GM21360 (cell line): ENCODE measurements at regions not wholly inside any gene's neighbourhood (a gene's known extent, or its start where the extent isn't known, plus 50 kb on each side); places are given as distances from the start of the nearest gene placed in this dataset.
"Not testable (repeated sequence)": the region's sequence is repeated elsewhere in the genome, so short reads cannot be mapped to it uniquely, and the experiment has no call there.

Experiments
- ATAC-seq: cut with Tn5 transposase; IDR thresholded peaks from one replicate; pipeline ENCODE4 v1.9.1; 2021; ENCODE audit warnings: mild to moderate bottlenecking, moderate library complexity; ENCODE audit not compliant: unreplicated experiment

GRCh38 chr6:10184371-10185227, 230.3 kb downstream of the TFAP2A start:
- ATAC-seq, result no peak

- no peak for ATAC-seq
These were observed 234.5 kb downstream of the TFAP2A start for GRCh38 chr6:10180138-10181074.

- ATAC-seq, result no peak
These were observed 237.2 kb downstream of the TFAP2A start for GRCh38 chr6:10177704-10178103.

GRCh38 chr6:10175362-10175761, 239.5 kb downstream of the TFAP2A start:
- no peak for ATAC-seq

- no peak for ATAC-seq
These were observed 240.1 kb downstream of the TFAP2A start for GRCh38 chr6:10174761-10175160.

GRCh38 chr6:10174056-10174455, 240.8 kb downstream of the TFAP2A start:
- ATAC-seq, result no peak

- not testable (repeated sequence) for ATAC-seq
These were observed 243.2 kb downstream of the TFAP2A start for GRCh38 chr6:10171706-10172105.

GRCh38 chr6:10170816-10171215, 244.1 kb downstream of the TFAP2A start:
- ATAC-seq, result no peak

- no peak for ATAC-seq
These were observed 248.8 kb downstream of the TFAP2A start for GRCh38 chr6:10166031-10166430.

GRCh38 chr6:10163203-10163962, 251.5 kb downstream of the TFAP2A start:
- no peak for ATAC-seq

GRCh38 chr6:10156875-10157274, 258.0 kb downstream of the TFAP2A start:
- no peak for ATAC-seq

GRCh38 chr6:10154251-10154650, 260.6 kb downstream of the TFAP2A start:
- ATAC-seq, result no peak

GRCh38 chr6:10151144-10151915, 263.5 kb downstream of the TFAP2A start:
- ATAC-seq, result no peak

GRCh38 chr6:10149603-10150002, 265.3 kb downstream of the TFAP2A start:
- no peak for ATAC-seq

GRCh38 chr6:10146715-10147451, 268.0 kb downstream of the TFAP2A start:
- peak; percentile 100 for ATAC-seq

GRCh38 chr6:10144772-10145171, 270.1 kb downstream of the TFAP2A start:
- ATAC-seq, result no peak

GRCh38 chr6:10141746-10142443, 273.0 kb downstream of the TFAP2A start:
- ATAC-seq, result no peak

GRCh38 chr6:10140824-10141223, 274.1 kb downstream of the TFAP2A start:
- ATAC-seq, result no peak

- ATAC-seq, result no peak
These were observed 274.7 kb downstream of the TFAP2A start for GRCh38 chr6:10140136-10140535.
